SIG-M5 treated with dmso at 0.1 percent for 504 hours (cell line): ENCODE measurements at regions not wholly inside any gene's neighbourhood (a gene's known extent, or its start where the extent isn't known, plus 50 kb on each side); places are given as distances from the start of the nearest gene placed in this dataset.

ENCODE experiments used
- DNase-seq: peaks from one replicate; lab custom pipeline; 2025; ENCODE audit not compliant: unreplicated experiment; lab: John Stamatoyannopoulos, UW

DNA sequence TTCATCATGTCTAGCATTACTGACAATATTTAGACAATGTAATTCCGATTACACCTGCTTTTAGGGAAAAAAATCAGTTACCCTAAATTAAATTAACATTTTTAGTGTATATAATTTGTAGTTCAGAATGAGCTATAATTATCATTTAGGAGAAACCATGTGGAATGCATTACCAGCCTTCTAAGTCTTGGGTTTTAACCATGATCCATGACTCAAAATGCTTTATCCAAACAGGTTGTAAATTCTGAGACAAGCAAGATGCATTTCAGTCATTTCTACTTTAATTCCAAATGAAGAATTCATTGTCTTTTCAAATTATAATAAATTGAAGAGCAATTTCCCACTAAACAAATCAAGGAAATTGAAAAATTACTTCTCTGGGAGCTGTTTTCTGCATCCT, 243.7 kb upstream of the LRIG1 start:
- DNase-seq, result no peak

DNA sequence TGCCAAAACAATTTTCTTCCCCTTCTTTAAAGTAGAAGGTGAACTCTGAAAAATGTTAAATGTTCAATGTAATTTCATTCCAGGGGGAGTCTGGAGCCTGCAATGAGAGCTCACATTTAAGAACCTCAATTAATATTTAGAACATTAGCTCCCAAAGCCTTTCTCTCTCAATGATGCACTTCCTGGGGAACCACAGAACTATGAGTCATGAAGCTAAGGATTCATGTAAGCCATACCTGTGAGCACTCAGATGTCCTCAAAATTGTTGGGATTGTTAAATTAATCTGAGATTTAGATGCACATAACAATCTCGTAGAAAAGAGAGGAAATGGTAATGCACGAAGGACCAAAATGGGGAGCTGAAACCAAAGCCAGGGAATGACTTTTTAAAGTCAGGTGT, 244.2 kb upstream of the LRIG1 start:
- no peak for DNase-seq

DNA sequence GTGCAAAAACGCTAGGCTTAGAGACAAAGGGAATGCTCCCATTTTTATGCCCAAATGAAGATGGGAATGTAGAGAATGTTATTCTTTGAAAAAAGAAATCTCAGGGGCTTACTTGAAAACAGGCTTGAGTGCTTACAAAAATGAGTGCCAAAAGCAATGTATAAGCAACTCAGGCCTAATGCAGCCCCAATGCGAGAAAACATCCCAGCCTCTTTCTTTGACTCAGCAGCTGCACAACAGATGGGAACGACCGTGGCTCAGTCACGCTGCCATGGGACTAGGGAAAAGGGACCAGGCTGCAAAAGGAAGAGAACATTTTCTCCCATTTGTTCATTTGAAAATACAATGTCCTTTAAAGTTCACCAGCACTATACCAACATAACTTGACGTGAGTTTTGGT, 246.4 kb upstream of the LRIG1 start:
- no peak for DNase-seq

DNA sequence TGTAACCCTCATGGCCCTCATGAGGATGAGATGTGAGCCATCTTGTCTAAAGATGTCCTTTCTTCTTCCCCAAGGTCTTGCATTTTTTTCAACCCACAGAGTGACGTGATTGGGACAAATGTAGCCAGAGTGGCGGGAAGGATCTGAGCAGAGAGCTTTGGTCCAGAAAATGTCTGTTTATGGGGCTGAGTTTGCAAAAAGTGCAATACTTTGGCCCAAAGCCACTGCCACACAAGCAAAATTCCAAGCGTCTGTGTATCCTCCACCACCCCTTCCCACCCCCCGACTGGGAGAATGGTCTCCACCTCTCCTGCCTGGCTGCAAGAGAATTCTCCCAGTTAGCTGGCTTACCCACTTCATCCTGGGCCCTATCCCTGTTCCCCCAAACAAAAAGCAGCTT, 246.9 kb upstream of the LRIG1 start:
- no peak for DNase-seq

DNA sequence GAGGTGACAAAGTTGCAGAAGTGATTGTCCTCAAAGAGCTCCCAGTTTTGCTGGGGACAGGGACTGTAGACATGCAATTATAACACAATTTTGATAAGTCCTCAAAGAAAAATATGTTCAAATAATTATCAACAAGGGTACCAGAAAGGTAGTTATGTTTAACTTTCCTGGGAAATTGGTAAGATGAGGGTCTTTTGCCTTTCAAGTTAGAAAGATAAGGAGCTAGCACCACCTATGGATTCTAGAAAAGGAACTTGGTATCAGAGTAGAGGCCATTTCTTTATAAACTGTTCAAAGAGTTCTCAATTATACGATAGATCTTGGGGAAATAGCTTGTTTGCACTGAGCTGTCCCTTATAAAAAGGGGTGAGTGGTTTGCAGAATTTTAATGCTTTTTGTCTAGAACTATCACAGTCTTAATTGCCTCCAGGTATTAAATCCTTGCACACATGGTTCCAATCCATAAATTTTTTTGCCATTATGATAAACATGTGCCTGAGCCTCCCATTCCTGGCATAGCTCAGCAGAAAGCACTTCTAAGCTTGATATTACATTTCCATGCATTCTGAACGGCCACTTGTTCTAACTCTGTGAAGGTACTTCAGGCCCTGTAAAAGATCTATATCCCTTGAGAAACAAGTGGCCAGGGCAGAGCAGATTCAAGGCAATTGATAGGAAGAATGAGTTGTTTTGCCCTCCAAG, 247.5 kb upstream of the LRIG1 start:
- no peak for DNase-seq

DNA sequence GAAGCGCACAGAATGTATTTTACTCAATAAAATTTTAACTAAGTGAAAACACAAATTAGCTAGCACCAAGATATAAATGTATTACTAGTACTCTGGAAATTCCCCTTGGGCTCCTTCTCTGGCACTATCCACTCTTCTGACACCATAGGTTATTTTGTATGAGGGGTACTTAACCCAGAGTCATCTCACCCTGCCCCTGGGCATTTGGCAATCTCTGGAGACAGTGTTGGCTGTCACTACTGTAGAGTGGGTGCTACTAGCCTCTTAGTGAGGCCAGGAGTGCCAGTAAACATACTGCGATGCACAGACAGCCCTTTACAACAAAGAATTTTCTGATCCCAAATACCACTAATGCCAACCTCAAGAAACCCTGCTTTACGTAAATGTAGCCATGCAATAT, 246.3 kb upstream of the KBTBD8 start:
- no peak for DNase-seq

DNA sequence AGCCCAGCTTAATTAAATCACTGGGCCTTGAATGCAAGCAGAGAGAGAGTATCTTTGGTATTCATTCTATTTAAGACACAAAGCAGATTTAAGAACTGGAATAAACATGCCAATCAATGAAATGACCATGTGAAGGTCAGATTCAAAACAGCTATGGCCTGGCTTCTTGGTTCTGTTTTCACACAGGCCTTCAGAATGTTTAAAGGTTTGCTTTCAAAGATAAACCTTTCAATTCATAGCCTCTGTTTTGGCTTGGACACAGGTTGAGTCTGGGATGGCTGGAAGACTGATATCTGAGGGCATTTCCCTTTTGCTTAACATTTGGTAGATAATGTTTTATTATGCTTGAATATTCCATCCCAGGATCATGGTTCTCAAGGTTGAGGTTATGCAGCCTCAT, 244.4 kb upstream of the KBTBD8 start:
- DNase-seq, result no peak

DNA sequence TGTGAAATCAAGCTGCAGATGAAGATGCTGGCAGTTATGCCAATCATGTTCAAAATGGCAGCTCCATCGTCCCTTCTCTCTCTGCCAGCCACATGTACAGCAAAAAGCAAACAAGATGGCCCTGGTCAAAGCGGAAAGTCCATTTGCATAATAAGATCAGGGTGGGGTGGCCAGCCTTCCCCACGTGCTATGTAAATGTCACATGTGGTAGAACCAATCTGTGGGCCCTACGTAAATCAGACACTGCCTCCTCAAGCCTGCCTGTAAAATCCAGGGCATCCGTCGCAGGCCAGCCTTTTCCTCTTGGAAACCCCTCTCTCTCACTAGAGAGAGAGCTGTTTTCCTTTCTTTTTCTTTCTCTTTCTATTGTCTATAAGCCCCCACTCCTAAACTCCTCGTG, 243.5 kb upstream of the KBTBD8 start:
- no peak for DNase-seq

DNA sequence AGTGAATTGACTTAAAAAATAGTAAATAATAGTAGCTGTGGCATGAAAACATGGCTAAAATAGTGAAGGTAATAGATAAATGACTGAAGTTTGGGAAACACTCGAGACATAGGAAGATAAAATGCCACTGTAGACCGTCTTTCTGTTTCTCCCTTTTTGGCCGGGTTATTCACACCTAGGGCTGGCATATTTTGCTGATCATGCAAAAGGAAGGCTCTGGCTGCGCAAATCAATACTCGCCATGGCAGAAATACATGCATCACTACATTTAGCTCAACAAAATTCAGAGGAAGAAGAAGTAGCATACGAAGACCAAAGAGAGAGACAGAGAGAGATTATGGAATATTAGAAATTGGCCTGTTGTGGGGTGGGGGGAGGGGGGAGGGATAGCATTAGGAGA, 242.2 kb upstream of the KBTBD8 start:
- DNase-seq, result no peak

DNA sequence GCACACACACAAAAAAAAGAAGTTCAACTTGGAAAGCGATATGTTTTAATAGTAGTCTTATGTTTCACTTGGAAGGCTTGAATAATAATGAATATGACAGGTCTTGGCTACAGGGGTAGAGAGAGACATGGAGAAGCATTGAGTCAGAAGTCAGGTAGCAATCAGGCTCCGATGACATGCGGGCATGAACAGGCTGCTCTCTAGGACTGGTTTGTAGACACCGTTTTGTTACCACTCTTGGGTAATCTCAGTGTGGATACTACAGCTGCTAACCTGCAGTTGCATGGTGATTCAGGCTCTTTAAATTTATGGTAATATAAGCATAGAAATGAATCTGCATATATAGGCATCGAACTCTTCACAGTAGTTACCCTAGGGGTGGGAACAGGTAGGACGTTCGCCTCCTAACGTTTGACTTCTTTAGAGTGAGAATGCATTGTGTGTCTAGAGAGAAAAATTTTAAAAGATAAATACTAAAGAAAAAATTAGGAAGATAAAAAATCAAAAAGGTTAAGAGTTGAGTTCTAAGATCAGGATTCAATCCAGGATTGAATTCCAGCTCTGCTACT, 241.6 kb upstream of the KBTBD8 start:
- DNase-seq, result no peak

DNA sequence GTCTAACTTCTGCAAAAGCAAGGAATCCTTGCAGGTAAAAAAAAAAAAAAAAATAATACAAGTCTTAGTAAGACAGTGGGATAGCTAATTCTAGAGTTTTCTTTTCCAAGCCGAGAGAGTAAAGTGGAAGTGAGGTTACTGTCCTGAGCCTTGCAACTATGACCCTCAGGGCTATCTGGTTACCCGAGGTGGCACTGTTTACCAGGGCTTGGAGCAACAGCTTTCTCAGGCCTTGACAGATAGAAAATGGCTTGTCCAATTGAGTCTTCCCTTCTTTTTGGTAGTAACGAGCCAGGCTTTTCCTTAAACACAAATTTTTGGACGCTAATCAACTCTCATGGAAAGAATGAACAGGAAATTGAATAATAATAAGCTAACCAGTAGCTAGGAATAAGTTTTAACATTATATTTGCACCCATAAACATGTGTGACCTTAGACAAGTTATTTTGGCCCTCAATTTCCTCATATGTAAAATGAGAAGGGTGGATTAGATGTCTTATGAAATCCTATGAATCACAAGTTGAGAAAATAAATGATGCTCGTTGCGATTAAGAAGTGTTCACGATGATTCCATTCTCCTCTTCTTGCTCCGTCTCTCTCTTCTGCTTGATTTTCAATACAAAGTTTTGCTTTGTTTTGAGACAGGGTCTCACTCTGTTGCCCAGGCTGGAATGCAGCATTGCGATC, 236.9 kb upstream of the KBTBD8 start:
- DNase-seq, result no peak

DNA sequence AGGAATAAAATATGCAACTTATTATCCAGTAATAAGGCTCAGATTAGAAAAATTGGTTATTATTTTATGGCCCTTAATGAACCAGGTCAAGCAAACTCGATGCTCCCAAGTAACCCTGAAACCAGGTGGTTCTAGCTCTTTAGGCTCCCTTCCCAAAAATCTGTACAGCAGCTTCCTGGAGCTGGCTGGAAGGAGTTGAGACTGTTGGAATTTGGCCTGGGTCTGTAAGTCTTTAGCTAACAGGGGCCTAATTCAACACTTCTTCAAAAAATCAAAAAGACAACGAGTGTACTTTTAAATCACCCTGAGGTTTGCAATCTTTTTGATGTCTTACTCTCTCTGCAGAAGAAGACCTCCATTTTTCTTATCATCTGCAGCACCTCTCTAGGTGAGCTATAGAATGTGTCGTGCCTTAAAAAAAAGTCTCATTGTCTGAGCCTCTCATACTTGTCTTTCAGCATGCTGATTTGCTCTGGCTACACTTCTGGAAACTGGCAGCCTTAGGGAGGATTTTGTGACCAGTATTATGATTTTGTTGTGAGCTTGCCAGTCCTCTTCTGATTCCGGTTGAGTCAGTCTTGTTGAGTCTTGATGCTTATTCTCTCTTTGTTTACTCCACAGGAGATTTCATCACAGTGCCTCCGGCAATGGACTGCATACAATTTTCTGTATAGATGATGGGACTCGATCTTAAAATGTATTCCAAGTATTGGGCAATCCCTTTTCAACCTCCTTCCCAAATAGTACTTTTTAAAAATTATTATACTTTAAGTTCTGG, 235.0 kb upstream of the KBTBD8 start:
- DNase-seq, result peak; percentile 52

DNA sequence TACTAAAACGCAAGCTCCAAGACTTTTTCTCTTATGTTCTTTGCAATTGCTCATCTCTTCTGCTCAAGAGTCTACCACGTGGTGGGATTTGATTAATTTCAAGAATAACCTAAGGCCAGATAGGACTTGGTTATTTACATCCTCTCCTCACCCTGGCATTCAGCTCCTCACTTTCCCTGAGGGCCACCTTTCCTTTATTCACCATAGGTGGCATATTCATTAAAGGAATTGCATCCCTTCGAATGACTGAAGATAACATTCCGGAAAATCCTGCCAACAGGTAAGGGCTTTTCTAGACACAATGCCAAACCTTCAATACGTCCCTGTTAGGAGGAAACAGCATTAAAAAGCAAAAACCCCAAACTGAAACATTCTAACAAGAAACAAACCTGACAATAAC, 220.0 kb upstream of the KBTBD8 start:
- DNase-seq, result no peak

DNA sequence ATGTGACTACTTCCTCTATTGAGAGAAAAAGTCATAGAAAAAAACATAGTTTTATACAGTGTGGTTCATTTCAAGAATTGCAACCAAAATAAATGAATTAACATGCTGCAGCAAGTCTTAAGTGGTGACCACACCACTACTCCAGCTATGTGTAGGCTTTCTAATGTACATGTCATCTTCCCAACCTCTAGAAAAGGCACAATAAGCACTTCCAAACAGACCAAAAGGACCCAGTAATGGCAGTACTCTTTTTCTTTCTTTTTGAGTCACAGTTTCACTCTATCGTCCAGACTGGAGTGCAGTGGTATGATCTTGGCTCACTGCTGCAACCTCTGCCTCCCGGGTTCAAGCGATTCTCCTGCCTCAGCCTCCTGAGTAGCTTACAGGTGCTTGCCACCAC, 219.3 kb upstream of the KBTBD8 start:
- DNase-seq, result no peak

DNA sequence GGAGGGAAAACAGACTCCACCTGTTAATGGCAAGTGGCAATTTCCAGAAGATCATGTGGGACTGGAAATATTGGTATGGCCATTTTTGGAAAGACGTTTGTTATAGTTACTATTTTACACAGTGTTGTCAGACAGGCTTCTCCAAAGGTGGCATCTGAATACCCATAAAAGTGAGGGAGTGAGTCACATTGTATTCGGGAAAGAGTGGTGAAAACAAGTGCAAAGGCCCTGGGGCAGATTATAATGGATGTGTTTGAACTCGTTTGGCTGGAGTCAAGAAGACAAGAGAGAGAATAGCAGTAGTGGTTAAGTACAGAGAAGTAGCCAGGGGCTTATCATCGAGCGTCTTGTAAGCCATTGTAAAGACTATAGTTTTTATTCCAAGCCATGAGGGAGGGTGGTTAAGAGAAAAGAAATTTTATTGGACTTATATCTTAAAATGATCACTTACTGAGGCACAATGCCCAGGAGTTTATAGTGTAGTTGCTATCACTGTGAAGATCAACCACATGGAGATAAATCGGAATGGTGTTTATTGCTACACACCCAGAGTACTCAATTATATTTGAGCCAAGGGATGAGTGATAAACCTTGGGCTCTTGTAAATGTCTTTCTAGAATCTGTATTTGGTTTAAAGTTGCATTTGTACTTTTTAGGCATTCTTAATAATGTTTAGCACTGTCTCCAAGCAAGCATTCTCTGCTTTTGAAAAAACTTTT, 212.8 kb upstream of the KBTBD8 start:
- no peak for DNase-seq

DNA sequence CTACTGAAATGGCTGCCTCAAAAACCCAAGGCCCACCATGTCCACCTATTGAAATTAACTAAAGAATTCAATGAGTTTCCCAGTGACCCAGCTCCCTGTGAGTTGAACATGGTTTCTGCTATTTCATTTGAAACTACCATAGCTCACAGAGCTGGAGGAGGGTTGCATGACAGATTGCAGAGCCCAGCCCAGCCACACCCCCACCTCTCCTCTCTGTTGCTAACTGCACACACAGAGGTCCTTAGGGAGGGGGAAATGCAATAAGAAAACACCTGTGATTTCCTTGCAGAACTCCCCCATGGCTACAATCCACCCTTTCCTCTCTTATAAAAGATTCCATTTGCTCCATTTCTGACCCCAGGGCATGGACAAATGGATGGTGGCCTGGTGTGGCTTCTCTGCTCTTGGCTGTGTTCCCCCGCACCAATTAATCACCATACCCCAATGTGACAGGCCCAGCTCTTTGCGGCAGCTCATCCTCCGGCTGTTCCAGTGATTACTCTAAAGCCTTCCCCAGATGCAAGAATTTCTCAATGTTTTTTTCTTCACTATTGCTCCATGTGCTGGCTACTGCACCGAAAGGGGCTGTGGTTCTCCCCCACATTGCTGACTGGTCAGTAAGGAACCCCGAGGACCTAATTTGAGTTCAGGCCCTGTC, 208.4 kb upstream of the KBTBD8 start:
- DNase-seq, result no peak

DNA sequence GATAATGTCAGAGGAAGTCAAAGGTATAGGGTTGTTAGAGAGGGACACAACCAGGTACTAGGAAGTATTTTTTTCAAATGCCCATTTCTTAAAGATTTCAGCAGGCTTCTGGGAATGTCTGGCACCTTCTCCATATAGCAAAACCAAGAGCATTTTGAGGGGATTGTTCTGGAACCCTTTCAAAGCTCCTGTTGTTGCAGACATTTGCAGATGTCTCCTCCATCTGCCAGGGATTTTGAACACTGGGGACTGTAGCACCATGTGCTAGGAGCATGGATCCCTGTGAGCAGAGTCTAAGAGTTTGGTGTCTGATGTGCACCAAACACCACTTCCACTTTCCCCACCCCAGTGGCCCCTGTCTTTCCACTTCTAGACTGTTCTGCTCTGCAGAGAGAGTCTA, 206.0 kb upstream of the KBTBD8 start:
- DNase-seq, result no peak

DNA sequence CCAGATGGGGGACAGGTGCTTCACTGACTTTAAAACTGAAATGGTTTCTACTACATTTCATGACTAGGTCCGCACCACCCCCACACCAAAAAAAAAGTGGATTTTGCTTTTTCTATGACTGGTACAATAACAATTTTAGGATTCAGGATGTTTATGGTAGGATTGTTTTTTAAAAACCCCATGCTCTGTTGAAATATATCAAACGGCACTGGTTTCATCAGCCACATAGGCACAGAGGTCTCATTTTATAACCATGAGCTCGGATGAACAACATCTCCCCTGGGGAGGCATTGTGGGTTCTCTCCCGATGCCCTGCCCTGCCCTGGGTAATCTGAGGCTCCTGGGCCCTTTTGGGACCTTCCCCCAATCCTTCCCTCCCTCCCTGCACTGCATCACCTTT, 202.7 kb upstream of the KBTBD8 start:
- no peak for DNase-seq

DNA sequence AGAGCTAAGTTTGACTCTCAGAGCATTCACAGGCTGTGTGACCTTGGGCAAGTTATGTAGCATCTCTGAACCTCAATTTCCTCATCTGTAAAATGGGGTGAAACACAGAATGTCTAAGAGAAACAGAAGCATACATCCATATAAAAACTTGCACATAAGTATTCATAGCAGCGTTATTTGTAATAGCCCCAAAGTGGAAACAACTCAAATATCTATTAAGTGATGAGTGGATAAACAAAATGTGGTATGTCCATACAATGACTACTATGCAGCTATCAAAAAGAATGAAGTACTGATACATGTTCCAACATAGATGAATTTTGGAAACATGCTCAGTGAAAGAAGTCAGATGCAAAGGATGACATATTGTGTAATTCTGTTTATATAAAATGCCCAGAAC, 201.8 kb upstream of the KBTBD8 start:
- no peak for DNase-seq

DNA sequence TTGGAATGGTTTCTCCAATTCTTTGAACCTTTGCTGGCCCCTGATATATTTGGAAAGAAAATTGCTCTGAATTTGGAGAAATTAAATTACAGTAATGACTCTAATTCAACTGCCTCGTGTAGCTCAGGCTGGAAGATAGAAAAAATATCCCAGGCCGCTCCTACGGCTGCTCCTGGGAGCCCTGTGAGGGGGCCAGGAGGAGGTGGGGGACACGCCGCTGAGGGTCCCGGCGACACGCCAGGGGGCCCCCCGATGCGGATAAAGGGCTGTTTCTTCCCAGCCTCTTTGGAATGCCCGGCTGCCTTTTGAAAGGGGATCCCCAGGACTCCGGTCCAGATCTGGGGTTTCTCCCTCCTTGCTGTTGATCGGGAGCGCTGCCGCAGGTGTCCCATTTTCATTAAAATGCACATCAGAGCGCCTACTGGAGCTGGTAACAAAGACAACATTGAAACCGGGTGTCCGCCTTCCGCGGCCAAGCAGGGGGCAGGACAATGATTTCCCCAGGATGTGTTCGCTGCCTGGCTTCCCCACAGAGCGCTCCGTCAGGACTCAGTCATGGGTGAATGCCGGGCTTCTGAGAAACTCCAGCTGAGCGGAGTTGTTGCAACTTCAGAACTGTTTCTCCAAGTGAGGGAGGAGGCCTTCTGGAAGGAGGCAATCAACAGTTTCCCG, 200.1 kb upstream of the KBTBD8 start:
- DNase-seq, result no peak
